MM.1S (cell line): ENCODE measurements at regions not wholly inside any gene's neighbourhood (a gene's known extent, or its start where the extent isn't known, plus 50 kb on each side); places are given as distances from the start of the nearest gene placed in this dataset.

Source experiments
- EZH2 ChIP-seq: fragments of 300-600 bp; sonication (generic); optimal IDR thresholded peaks from 2 replicates; pipeline ENCODE3; 2017; ENCODE audit warnings: low read depth, mild to moderate bottlenecking, antibody characterized with exemption, low read length, mixed read lengths
- EZH2phosphoT487 ChIP-seq: fragments of 300-600 bp; sonication (generic); IDR thresholded peaks from 2 replicates; pipeline ENCODE4 v1.6.1; 2018; ENCODE audit warnings: antibody characterized with exemption, low read length
- TF ChIP-seq, protein P1 (sequence below): fragments of 300-600 bp; sonication (generic); IDR thresholded peaks from 2 replicates; pipeline ENCODE4 v1.5.1; 2016; ENCODE audit warnings: antibody characterized with exemption, low read length, mixed read lengths

DNA sequence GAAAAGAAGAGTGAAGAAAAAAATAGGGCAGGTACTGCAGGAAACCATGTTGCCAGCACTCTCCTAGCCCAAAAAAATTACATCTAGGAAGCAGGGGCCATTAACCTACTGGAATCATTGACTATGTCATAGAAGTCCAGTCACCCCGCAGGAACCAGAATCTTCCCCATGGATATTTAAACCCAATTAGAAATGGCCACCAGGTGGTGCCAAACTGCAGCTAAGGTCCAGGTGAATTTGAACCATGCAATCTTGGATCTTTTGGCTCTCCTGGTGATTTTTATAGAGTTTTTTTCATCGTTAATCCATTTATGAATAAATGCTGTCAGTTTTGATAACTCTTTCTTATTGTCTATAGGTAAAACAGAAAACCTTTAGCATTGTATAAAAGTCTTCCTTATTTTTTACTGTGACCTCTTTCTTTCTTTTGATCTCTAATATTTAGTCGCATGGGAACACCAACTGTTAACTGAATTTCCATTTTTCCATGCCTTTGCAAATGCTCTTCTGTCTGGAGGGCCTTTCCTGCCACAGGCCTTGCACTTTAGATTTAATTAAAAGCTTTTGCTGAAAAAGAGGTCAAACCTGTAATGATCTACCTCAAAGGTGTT is 147.5 kb upstream of the FGF10 start:
- TF ChIP-seq, protein P1, sequence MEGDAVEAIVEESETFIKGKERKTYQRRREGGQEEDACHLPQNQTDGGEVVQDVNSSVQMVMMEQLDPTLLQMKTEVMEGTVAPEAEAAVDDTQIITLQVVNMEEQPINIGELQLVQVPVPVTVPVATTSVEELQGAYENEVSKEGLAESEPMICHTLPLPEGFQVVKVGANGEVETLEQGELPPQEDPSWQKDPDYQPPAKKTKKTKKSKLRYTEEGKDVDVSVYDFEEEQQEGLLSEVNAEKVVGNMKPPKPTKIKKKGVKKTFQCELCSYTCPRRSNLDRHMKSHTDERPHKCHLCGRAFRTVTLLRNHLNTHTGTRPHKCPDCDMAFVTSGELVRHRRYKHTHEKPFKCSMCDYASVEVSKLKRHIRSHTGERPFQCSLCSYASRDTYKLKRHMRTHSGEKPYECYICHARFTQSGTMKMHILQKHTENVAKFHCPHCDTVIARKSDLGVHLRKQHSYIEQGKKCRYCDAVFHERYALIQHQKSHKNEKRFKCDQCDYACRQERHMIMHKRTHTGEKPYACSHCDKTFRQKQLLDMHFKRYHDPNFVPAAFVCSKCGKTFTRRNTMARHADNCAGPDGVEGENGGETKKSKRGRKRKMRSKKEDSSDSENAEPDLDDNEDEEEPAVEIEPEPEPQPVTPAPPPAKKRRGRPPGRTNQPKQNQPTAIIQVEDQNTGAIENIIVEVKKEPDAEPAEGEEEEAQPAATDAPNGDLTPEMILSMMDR = peak; percentile 70
- TF ChIP-seq EZH2phosphoT487 = no peak
- TF ChIP-seq EZH2 = no peak
